ENCODE measurements at regions not wholly inside any gene's neighbourhood (a gene's known extent, or its start where the extent isn't known, plus 50 kb on each side); places are given as distances from the start of the nearest gene placed in this dataset.

- H3K4me1 Mint-ChIP-seq (ENCODE audit: low read depth, unreplicated experiment): no peaks in the 10 kb centered on the region
- no peaks in the 10 kb centered on the region for H3K36me3 Mint-ChIP-seq (ENCODE audit: insufficient read depth, unreplicated experiment)
- no peak overlapping the region for H3K27ac Mint-ChIP-seq (ENCODE audit: unreplicated experiment)
- no TSS peak for BruUV-seq (replicated peaks)
- peaks cover 5% of the 10 kb centered on the region for H3K9me3 Mint-ChIP-seq (ENCODE audit: low read depth, unreplicated experiment)
- no peak overlapping the region for H3K4me3 Mint-ChIP-seq (ENCODE audit: low read depth, unreplicated experiment)
- H3K27me3 Mint-ChIP-seq (ENCODE audit: unreplicated experiment): no peaks in the 10 kb centered on the region
- TF ChIP-seq CTCF (IDR thresholded peaks at IDR 0.05; ENCODE audit: unreplicated experiment): no peak
- intact Hi-C loops (cut with micrococcal nuclease; ENCODE audit: unreplicated experiment): no loop called here
- CTCF ChIA-PET: no interaction called here
- DNase-seq: no peak
These were observed 74.1 kb upstream of the UBE3A start for GRCh38 chr15:25512957-25513356.

- CTCF ChIA-PET: no interaction called here
- H3K27ac Mint-ChIP-seq (ENCODE audit: unreplicated experiment): no peak overlapping the region
- BruUV-seq (replicated peaks): no TSS peak
- H3K27me3 Mint-ChIP-seq (ENCODE audit: unreplicated experiment): no peaks in the 10 kb centered on the region
- peaks cover 5% of the 10 kb centered on the region for H3K9me3 Mint-ChIP-seq (ENCODE audit: low read depth, unreplicated experiment)
- intact Hi-C loops (cut with micrococcal nuclease; ENCODE audit: unreplicated experiment): no loop called here
- H3K36me3 Mint-ChIP-seq (ENCODE audit: insufficient read depth, unreplicated experiment): no peaks in the 10 kb centered on the region
- H3K4me1 Mint-ChIP-seq (ENCODE audit: low read depth, unreplicated experiment): no peaks in the 10 kb centered on the region
- H3K4me3 Mint-ChIP-seq (ENCODE audit: low read depth, unreplicated experiment): no peak overlapping the region
- TF ChIP-seq CTCF (IDR thresholded peaks at IDR 0.05; ENCODE audit: unreplicated experiment): no peak
- no peak for DNase-seq
These were observed 71.3 kb upstream of the UBE3A start for GRCh38 chr15:25510146-25510545.

GRCh38 chr15:25509703-25510102 lies 70.9 kb upstream of the UBE3A start:
- H3K36me3 Mint-ChIP-seq (ENCODE audit: insufficient read depth, unreplicated experiment): no peaks in the 10 kb centered on the region
- no peak for DNase-seq
- no peak overlapping the region for H3K4me3 Mint-ChIP-seq (ENCODE audit: low read depth, unreplicated experiment)
- CTCF ChIA-PET: no interaction called here
- H3K4me1 Mint-ChIP-seq (ENCODE audit: low read depth, unreplicated experiment): no peaks in the 10 kb centered on the region
- intact Hi-C loops (cut with micrococcal nuclease; ENCODE audit: unreplicated experiment): no loop called here
- no TSS peak for BruUV-seq (replicated peaks)
- H3K27ac Mint-ChIP-seq (ENCODE audit: unreplicated experiment): no peak overlapping the region
- H3K9me3 Mint-ChIP-seq (ENCODE audit: low read depth, unreplicated experiment): peaks cover 5% of the 10 kb centered on the region
- TF ChIP-seq CTCF (IDR thresholded peaks at IDR 0.05; ENCODE audit: unreplicated experiment): no peak
- no peaks in the 10 kb centered on the region for H3K27me3 Mint-ChIP-seq (ENCODE audit: unreplicated experiment)

- no peak overlapping the region for H3K27ac Mint-ChIP-seq (ENCODE audit: unreplicated experiment)
- CTCF ChIA-PET: no interaction called here
- H3K36me3 Mint-ChIP-seq (ENCODE audit: insufficient read depth, unreplicated experiment): no peaks in the 10 kb centered on the region
- TF ChIP-seq CTCF (IDR thresholded peaks at IDR 0.05; ENCODE audit: unreplicated experiment): no peak
- H3K27me3 Mint-ChIP-seq (ENCODE audit: unreplicated experiment): no peaks in the 10 kb centered on the region
- H3K9me3 Mint-ChIP-seq (ENCODE audit: low read depth, unreplicated experiment): peaks cover 1% of the 10 kb centered on the region
- H3K4me3 Mint-ChIP-seq (ENCODE audit: low read depth, unreplicated experiment): no peak overlapping the region
- no peaks in the 10 kb centered on the region for H3K4me1 Mint-ChIP-seq (ENCODE audit: low read depth, unreplicated experiment)
- DNase-seq: no peak
- intact Hi-C loops (cut with micrococcal nuclease; ENCODE audit: unreplicated experiment): no loop called here
- no TSS peak for BruUV-seq (replicated peaks)
These were observed 69.7 kb upstream of the UBE3A start for GRCh38 chr15:25508369-25509002.

All from Calu3 (cell line).